Hepatic stellate cell (primary cell): ENCODE measurements at regions not wholly inside any gene's neighbourhood (a gene's known extent, or its start where the extent isn't known, plus 50 kb on each side); places are given as distances from the start of the nearest gene placed in this dataset.

Source experiments
- DNase-seq: peaks from one replicate; pipeline ENCODE4 v3.0.0; 2011; ENCODE audit warnings: low spot score

GRCh38 chr22:47582067-47582466, 819.6 kb downstream of the TBC1D22A start:
- no peak for DNase-seq

- no peak for DNase-seq
These were observed 817.7 kb downstream of the TBC1D22A start for GRCh38 chr22:47580121-47580520.

GRCh38 chr22:47576908-47577307, 814.5 kb downstream of the TBC1D22A start:
- no peak for DNase-seq

- no peak for DNase-seq
These were observed 812.8 kb downstream of the TBC1D22A start for GRCh38 chr22:47575291-47575690.

- DNase-seq, result no peak
These were observed 812.1 kb downstream of the TBC1D22A start for GRCh38 chr22:47574556-47574955.

- no peak for DNase-seq
These were observed 810.7 kb downstream of the TBC1D22A start for GRCh38 chr22:47573141-47573540.

GRCh38 chr22:47572443-47572842, 810.0 kb downstream of the TBC1D22A start:
- DNase-seq, result no peak

- DNase-seq, result no peak
These were observed 809.2 kb downstream of the TBC1D22A start for GRCh38 chr22:47571616-47572015.

GRCh38 chr22:47570851-47571250, 808.4 kb downstream of the TBC1D22A start:
- DNase-seq, result no peak

- no peak for DNase-seq
These were observed 807.8 kb downstream of the TBC1D22A start for GRCh38 chr22:47570300-47570685.

- DNase-seq, result no peak
These were observed 807.2 kb downstream of the TBC1D22A start for GRCh38 chr22:47569389-47570299.

- DNase-seq, result no peak
These were observed 806.2 kb downstream of the TBC1D22A start for GRCh38 chr22:47568700-47569099.

GRCh38 chr22:47567126-47568090, 805.0 kb downstream of the TBC1D22A start:
- DNase-seq, result no peak

GRCh38 chr22:47566491-47566890, 804.0 kb downstream of the TBC1D22A start:
- DNase-seq, result no peak

- no peak for DNase-seq
These were observed 803.2 kb downstream of the TBC1D22A start for GRCh38 chr22:47565607-47566006.

- DNase-seq, result no peak
These were observed 802.4 kb downstream of the TBC1D22A start for GRCh38 chr22:47564651-47565434.

- no peak for DNase-seq
These were observed 801.7 kb downstream of the TBC1D22A start for GRCh38 chr22:47564158-47564450.

GRCh38 chr22:47563406-47564157, 801.1 kb downstream of the TBC1D22A start:
- no peak for DNase-seq

- no peak for DNase-seq
These were observed 799.3 kb downstream of the TBC1D22A start for GRCh38 chr22:47561766-47562165.

- DNase-seq, result no peak
These were observed 798.7 kb downstream of the TBC1D22A start for GRCh38 chr22:47561115-47561675.
